B cell (primary cell): ENCODE measurements at regions not wholly inside any gene's neighbourhood (a gene's known extent, or its start where the extent isn't known, plus 50 kb on each side); places are given as distances from the start of the nearest gene placed in this dataset.

Experiments
- ATAC-seq: fragments of 200-7000 bp; cut with Tn5 transposase; one replicate; pipeline ENCODE4 v1.10.0; 2021; ENCODE audit warnings: low read depth, mild to moderate bottlenecking, moderate number of reproducible peaks, moderate library complexity
- CTCF ChIA-PET: fragments of 350-600 bp; sonication (Branson Sonifier 250); formaldehyde crosslinking; loops from one replicate; lab custom pipeline; 2021; ENCODE audit warnings: antibody characterized with exemption, inconsistent platforms; lab: Charles Lee
- POLR2A ChIA-PET: fragments of 350-600 bp; sonication (Branson Sonifier 250); formaldehyde crosslinking; loops from one replicate; lab custom pipeline; 2021; ENCODE audit warnings: antibody characterized with exemption; lab: Charles Lee
- DNase-seq: peaks from one replicate; pipeline ENCODE4 v3.0.0; 2013
- H2AFZ ChIP-seq: 2 replicates; pipeline ENCODE4 v1.6.1; 2012; ENCODE audit warnings: mild to moderate bottlenecking, low read depth, low read length; ENCODE audit not compliant: insufficient read depth, poor library complexity, severe bottlenecking
- H3K27ac ChIP-seq, 2 donors: 1 replicate in 1 of 2; 2 replicates in 1 of 2; pipeline ENCODE4 v1.5.1; 2012 to 2013; ENCODE audit warnings: low read length in 2 of 2, mild to moderate bottlenecking in 2 of 2, moderate library complexity in 1 of 2
- H3K27me3 ChIP-seq, 4 experiments: fragments of 200-600 bp in 1 of 4; sonication (generic) in 1 of 4; replicated peaks in 1 of 4; 1 replicate in 2 of 4; 2 replicates in 2 of 4; pipeline versions ENCODE4 v1.6.1 to v1.7.0; 2013 to 2016; ENCODE audit warnings: low read length in 3 of 4, mild to moderate bottlenecking in 2 of 4, mixed read lengths in 1 of 4, moderate library complexity in 1 of 4; ENCODE audit not compliant: insufficient read depth in 4 of 4, control insufficient read depth in 3 of 4; ENCODE audit errors: control extremely low read depth in 1 of 4
- H3K36me3 ChIP-seq, 2 experiments: replicated peaks in 1 of 2; 1 replicate in 1 of 2; 2 replicates in 1 of 2; pipeline versions ENCODE4 v1.6.1 to v1.7.1; 2013; ENCODE audit warnings: low read length in 1 of 2; ENCODE audit not compliant: insufficient read depth in 2 of 2, control insufficient read depth in 1 of 2; ENCODE audit errors: control extremely low read depth in 1 of 2, extremely low read depth in 1 of 2
- H3K4me1 ChIP-seq, 2 donors: fragments of 200-600 bp in 1 of 2; sonication (generic) in 1 of 2; 1 replicate in 1 of 2; 2 replicates in 1 of 2; pipeline versions ENCODE4 v1.5.1 to v1.6.1; 2013 to 2017; ENCODE audit warnings: low read length in 2 of 2; ENCODE audit not compliant: control insufficient read depth in 2 of 2, insufficient read depth in 2 of 2
- H3K4me2 ChIP-seq: replicated peaks from 2 replicates; pipeline ENCODE3; 2012; ENCODE audit warnings: mild to moderate bottlenecking, low read depth, low read length; ENCODE audit not compliant: poor library complexity, severe bottlenecking
- H3K4me3 ChIP-seq, 5 experiments: fragments of 200-600 bp in 1 of 5; sonication (generic) in 1 of 5; 1 replicate in 3 of 5; 2 replicates in 2 of 5; pipeline versions ENCODE4 v1.5.1 to v1.7.0; 2011 to 2016; ENCODE audit warnings: low read length in 4 of 5, mild to moderate bottlenecking in 4 of 5, low read depth in 2 of 5, control low read depth in 1 of 5, moderate library complexity in 1 of 5; ENCODE audit not compliant: insufficient read depth in 1 of 5; ENCODE audit errors: control extremely low read depth in 1 of 5, extremely low read depth in 1 of 5
- H3K79me2 ChIP-seq: fragments of 200-600 bp; sonication (generic); one replicate; pipeline ENCODE4 v1.6.0; 2016; ENCODE audit warnings: low read length; ENCODE audit not compliant: control insufficient read depth, insufficient read depth
- H3K9ac ChIP-seq: fragments of 200-600 bp; sonication (generic); 2 replicates; pipeline ENCODE4 v1.6.1; 2017; ENCODE audit warnings: mild to moderate bottlenecking, low read length, moderate library complexity
- H3K9me3 ChIP-seq, 3 donors: one replicate each; pipeline versions ENCODE4 v1.6.1 to v1.7.1; 2013; ENCODE audit warnings: low read length in 2 of 3; ENCODE audit not compliant: control insufficient read depth in 2 of 3, insufficient read depth in 1 of 3; ENCODE audit errors: control extremely low read depth in 1 of 3
- H4K20me1 ChIP-seq: 2 replicates; pipeline ENCODE4 v1.6.0; 2012; ENCODE audit warnings: mild to moderate bottlenecking, low read length; ENCODE audit not compliant: insufficient read depth, control insufficient read depth, poor library complexity, severe bottlenecking
- H3K27ac Mint-ChIP-seq: one replicate; pipeline ENCODE4 v1.8.0; 2021; ENCODE audit warnings: mixed read lengths
- H3K27me3 Mint-ChIP-seq: one replicate; pipeline ENCODE4 v1.8.0; 2021; ENCODE audit warnings: mixed read lengths
- H3K4me1 Mint-ChIP-seq: one replicate; pipeline ENCODE4 v1.8.0; 2021; ENCODE audit warnings: mixed read lengths
- H3K4me3 Mint-ChIP-seq: one replicate; pipeline ENCODE4 v1.8.0; 2021; ENCODE audit warnings: mixed read lengths
- H3K9me3 Mint-ChIP-seq: one replicate; pipeline ENCODE4 v1.8.0; 2022; ENCODE audit warnings: mixed read lengths; ENCODE audit not compliant: insufficient read depth
- EZH2 ChIP-seq: IDR thresholded peaks from 2 replicates; pipeline ENCODE4 v1.6.1; 2012; ENCODE audit warnings: borderline replicate concordance, low read depth, mild to moderate bottlenecking, moderate library complexity, low read length; ENCODE audit not compliant: insufficient read depth, poor library complexity, severe bottlenecking
- WGBS: methylation state at CpG from one replicate; pipeline ENCODE4 v1.1.5; 2013; ENCODE audit warnings: missing lambda C conversion rate; ENCODE audit not compliant: insufficient coverage; 5-methylcytosine and 5-hydroxymethylcytosine counted together
- intact Hi-C: fragments of 100-400 bp; cut with micrococcal nuclease; formaldehyde crosslinking; loops from one replicate; pipeline ENCODE4 v1.10.0; 2022
- TF ChIP-seq, protein P1 (sequence below): fragments of 200-600 bp; IDR thresholded peaks from one replicate; pipeline ENCODE4 v1.8.0; 2022; ENCODE audit warnings: antibody characterized with exemption, mild to moderate bottlenecking

GRCh38 chr1:227388214-227389168 is 70.2 kb upstream of the CDC42BPA start:
- no peak overlapping the region for H3K9ac ChIP-seq
- no peaks in the 10 kb centered on the region for H3K79me2 ChIP-seq
- POLR2A ChIA-PET: no interaction called here
- H3K27ac ChIP-seq: no peak overlapping the region
- no CpG with 5 or more reads among the region's 4 CpGs for WGBS
- H3K4me2 ChIP-seq: no peak overlapping the region
- no peak overlapping the region for H2AFZ ChIP-seq
- H3K27ac Mint-ChIP-seq: no peak overlapping the region
- TF ChIP-seq, protein P1, sequence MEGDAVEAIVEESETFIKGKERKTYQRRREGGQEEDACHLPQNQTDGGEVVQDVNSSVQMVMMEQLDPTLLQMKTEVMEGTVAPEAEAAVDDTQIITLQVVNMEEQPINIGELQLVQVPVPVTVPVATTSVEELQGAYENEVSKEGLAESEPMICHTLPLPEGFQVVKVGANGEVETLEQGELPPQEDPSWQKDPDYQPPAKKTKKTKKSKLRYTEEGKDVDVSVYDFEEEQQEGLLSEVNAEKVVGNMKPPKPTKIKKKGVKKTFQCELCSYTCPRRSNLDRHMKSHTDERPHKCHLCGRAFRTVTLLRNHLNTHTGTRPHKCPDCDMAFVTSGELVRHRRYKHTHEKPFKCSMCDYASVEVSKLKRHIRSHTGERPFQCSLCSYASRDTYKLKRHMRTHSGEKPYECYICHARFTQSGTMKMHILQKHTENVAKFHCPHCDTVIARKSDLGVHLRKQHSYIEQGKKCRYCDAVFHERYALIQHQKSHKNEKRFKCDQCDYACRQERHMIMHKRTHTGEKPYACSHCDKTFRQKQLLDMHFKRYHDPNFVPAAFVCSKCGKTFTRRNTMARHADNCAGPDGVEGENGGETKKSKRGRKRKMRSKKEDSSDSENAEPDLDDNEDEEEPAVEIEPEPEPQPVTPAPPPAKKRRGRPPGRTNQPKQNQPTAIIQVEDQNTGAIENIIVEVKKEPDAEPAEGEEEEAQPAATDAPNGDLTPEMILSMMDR: no peak
- TF ChIP-seq EZH2: no peak
- intact Hi-C loops: no loop called here
- H3K27me3 ChIP-seq: no peaks in the 10 kb centered on the region
- DNase-seq (no peak), ATAC-seq (no peak)
- no peaks in the 10 kb centered on the region for H4K20me1 ChIP-seq
- CTCF ChIA-PET: no interaction called here
- no peaks in the 10 kb centered on the region for H3K9me3 ChIP-seq
- peaks cover 11% of the 10 kb centered on the region for H3K27me3 Mint-ChIP-seq
- no peak overlapping the region for H3K4me3 Mint-ChIP-seq
- no peaks in the 10 kb centered on the region for H3K36me3 ChIP-seq
- no peaks in the 10 kb centered on the region for H3K9me3 Mint-ChIP-seq
- no peaks in the 10 kb centered on the region for H3K4me1 ChIP-seq
- no peak overlapping the region for H3K4me3 ChIP-seq
- H3K4me1 Mint-ChIP-seq: no peaks in the 10 kb centered on the region

- intact Hi-C loops: no loop called here
- no peaks in the 10 kb centered on the region for H3K4me1 ChIP-seq
- H3K4me3 Mint-ChIP-seq: no peak overlapping the region
- 100% methylated on average over 3 of the region's 6 CpGs for WGBS
- no peak for DNase-seq
- no peaks in the 10 kb centered on the region for H3K9me3 ChIP-seq
- peaks cover 51% of the 10 kb centered on the region for H3K27me3 Mint-ChIP-seq
- no peaks in the 10 kb centered on the region for H3K36me3 ChIP-seq
- H2AFZ ChIP-seq: no peak overlapping the region
- no peak overlapping the region for H3K9ac ChIP-seq
- no peaks in the 10 kb centered on the region for H4K20me1 ChIP-seq
- CTCF ChIA-PET: no interaction called here
- no peaks in the 10 kb centered on the region for H3K79me2 ChIP-seq
- H3K27ac ChIP-seq: no peak overlapping the region
- H3K27ac Mint-ChIP-seq: no peak overlapping the region
- H3K4me3 ChIP-seq: no peak overlapping the region
- H3K4me1 Mint-ChIP-seq: no peaks in the 10 kb centered on the region
- no peaks in the 10 kb centered on the region for H3K9me3 Mint-ChIP-seq
- peaks cover 0 to 3% (median 2%) of the 10 kb centered on the region in 4 experiments for H3K27me3 ChIP-seq
- ATAC-seq: no peak
- TF ChIP-seq EZH2: no peak
- TF ChIP-seq, protein P1: no peak
- H3K4me2 ChIP-seq: no peak overlapping the region
- POLR2A ChIA-PET: no interaction called here
Observed at GRCh38 chr1:227379555-227379892, 61.2 kb upstream of the CDC42BPA start.
